Amniotic epithelial cell (primary cell): ENCODE measurements at regions not wholly inside any gene's neighbourhood (a gene's known extent, or its start where the extent isn't known, plus 50 kb on each side); places are given as distances from the start of the nearest gene placed in this dataset.
"Not testable (repeated sequence)": the region's sequence is repeated elsewhere in the genome, so short reads cannot be mapped to it uniquely, and the experiment has no call there.

Experiments used
- DNase-seq: peaks from one replicate; pipeline ENCODE4 v3.0.0-alpha.2; 2010; ENCODE audit warnings: low read depth

GRCh38 chr22:48817491-48817890, 1010.2 kb downstream of the BRD1 start:
- not testable (repeated sequence) for DNase-seq

DNA sequence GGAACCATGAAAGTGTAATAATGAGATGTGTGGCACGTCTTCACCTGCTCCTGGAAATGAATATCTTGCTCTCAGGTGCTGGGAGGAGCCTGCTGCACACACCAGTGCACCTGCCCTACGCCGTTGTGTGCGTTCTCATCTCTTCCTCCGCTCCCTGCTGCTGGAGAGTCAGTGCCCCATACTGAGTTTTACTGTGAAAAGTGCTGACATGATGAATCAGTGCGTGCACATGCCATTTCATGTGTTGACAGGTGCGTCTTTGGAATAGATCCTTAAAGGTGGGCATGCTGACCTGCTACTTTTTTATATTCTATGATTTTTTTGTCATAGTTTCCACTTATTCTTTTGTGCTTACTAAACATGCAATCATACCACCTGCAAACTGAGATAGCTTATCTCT, 1015.8 kb downstream of the BRD1 start:
- DNase-seq = no peak

DNA sequence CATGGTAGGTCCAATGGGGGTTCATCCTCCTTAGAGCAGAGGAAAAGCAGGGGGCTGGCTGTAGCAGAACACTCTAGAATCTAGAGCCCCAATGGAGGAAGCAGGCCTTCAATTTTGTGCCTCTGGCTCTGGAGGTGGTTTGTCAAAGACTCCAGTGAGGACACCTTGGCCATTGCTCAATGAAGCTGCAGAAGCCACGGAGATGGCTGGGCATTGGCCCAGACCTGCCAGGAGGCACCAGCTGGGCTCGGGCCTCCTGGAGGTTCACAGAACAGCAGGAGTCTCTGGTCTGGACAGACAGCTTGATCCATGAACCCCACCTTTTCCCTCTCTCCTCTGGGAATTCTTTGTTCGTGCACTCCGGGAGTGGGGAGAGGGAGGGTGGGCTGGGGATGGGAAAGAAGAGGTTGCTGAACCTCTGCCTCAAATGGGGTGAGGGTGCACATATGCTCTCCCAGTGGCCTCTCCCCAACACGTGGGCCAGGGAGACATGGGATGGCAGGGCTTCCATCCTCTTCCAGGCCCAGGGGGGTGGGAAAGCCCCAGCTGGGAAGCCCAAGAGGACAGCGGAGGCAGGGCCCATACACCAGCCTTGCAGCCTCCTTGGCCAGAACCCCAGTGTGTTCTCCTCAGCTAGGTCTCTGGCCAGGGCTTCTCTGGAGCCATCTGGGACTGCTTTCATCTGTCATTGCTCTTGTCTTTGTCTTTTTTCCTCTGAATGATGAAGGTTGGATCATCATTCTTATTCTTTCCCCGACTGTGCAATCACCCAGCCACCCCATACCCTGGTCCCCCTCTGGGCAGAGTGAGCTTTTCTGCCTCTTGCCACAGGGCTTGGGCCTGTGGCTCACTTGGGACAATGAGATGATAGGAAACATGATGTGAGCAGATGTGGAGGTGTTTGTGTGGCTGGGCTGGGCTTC, 1019.4 kb downstream of the BRD1 start:
- DNase-seq = no peak

DNA sequence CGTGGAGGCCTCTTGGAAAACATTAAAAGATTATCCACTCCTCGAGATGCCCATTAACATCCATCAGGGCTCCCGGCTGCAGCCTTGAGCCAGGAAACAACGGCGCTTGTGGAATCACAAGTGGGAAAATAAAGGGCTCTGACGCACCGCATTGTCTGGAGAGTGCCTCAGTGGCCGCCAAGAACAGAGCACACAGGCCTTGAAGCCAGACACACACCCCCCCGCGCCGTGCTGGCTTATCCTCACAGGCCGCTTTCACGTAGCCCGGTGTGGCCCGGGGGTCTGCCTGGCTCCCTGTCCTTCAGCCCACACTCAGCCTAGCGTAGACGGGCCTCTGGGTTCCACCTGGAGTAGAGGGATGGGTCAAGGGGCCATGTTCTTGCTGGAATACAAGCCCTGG, 1020.5 kb downstream of the BRD1 start:
- no peak for DNase-seq

GRCh38 chr22:48806227-48806781, 1021.4 kb downstream of the BRD1 start:
- DNase-seq = no peak

DNA sequence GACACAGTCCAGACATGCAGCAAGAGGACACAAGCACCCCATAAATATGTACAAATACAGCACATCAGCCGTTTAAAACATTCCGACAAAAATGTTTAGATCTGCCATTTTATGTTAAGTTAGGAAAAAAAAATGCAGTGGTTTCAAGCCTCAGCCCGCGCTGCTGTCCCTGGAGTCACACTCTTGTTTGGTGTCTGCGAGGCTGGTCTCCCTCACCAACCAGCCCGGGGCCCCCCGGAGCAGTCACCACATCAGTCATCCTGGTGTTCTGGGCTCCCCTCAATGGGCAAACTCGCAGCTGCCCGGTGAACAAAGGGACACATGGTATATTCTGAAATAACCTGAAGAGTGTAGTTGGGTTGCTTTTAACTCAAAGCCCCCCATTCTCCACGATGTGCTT, 1022.2 kb downstream of the BRD1 start:
- DNase-seq = no peak

- no peak for DNase-seq
Measured at GRCh38 chr22:48804811-48805301, 1022.8 kb downstream of the BRD1 start.

GRCh38 chr22:48803948-48804810, 1023.5 kb downstream of the BRD1 start:
- no peak for DNase-seq

GRCh38 chr22:48803171-48803947, 1024.3 kb downstream of the BRD1 start:
- DNase-seq = no peak

- DNase-seq = no peak
Measured at GRCh38 chr22:48802576-48802975, 1025.1 kb downstream of the BRD1 start.

DNA sequence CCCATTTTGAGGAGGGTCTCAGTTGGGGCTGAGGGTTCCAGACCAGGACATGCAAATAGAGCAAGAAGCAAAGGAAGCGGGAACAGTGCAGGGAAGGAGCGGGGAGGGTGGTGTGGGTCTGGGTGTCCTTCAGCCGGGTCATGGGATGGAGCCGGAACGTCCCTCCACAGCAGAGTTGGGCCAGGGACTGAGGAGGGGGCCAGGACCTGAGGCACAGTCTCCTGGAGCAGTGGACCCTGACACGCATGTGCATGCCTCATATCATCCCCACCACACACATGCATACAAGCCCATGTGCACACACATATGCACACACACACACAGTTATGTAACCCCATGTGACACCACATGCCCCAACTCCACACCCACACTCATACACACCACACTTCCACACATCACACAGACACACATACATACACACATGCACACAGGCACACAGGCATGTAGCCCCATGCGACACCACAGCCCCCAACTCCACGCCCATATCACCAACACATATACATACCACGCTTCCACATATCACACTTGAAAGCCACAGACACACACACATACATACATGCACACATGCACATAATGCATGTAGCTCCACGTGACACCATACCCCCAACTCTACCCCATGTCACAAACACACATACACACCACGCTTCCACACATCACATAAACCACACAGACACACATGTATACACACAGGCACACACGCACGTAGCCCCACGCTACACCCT, 1026.6 kb downstream of the BRD1 start:
- no peak for DNase-seq

- no peak for DNase-seq
Measured at GRCh38 chr22:48800036-48800885, 1027.4 kb downstream of the BRD1 start.

DNA sequence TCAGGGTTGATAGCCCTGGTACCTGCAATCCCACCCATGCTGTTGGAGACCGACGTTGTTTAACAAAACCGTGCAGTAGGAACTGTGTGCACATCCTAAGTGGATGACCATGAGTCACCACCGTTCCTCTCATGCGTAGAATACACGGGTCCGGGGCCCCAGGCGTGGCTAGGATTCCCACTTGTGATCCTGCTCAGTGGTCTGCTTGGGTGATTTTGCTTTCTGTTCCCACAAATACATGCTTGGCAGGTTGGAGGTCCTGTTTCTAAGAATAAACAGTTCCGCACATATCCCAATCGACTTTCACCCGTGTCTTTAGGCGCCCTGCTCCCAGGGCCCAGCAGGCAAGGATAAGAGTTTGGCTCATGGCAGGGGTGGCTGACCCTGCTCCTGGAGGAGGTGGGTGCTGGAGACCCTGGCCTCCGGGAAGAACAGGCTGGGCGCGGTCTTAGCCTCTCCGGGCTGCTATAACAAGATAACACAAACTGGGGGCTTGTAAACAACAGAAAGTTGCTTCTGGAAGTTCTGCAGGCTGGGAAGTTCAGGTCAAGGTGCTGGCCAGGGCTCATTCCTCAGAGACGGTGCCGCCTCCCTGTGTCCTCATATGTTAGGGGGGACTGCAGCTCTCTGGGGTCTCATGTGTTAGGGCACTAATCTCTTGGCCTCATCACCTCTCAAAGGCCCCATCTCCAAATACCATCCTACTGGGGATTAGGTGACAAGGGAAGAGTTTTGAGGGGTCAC, 1028.3 kb downstream of the BRD1 start:
- DNase-seq = no peak

GRCh38 chr22:48798281-48799226, 1029.1 kb downstream of the BRD1 start:
- no peak for DNase-seq

GRCh38 chr22:48797731-48798130, 1029.9 kb downstream of the BRD1 start:
- no peak for DNase-seq

GRCh38 chr22:48796310-48797015, 1031.2 kb downstream of the BRD1 start:
- no peak for DNase-seq

DNA sequence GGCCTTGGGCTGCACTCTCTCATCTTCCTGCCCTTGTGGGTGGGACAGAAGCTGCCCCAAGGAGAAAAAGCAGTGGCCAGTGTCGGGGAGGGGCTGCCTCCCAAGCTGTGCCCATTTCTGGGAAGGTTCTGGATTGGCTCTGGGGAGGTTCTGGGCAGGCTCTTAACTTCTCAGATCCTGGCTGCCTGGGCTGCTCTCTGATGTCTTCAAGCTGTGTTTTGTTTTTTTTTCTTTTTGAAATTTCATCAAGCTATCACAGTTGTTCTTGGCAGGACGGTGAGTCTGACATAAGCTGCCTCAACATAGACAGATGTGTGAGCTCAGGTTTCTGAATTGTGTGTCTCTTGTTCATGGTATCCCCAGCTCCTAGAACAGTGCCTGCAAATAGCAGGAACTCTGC, 1032.0 kb downstream of the BRD1 start:
- no peak for DNase-seq

DNA sequence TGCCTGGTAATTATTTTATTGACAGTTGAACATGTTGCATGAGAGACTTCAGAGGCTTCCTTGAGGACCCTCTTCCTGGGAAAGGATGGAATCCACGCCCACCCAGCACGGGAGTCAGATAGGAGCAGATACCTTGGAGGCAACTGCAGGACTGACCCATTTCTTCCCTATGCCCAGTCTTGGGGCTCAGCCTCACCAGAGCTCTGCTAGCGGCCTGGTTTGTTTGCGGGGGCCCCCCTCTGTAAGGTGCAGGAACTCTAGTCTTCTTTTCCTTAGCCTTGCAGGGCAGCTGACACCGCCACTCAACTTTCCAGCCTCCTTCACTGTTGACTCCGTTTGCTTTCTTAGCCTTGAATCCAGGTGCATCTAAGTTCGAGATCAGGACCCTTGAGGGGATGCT, 1032.8 kb downstream of the BRD1 start:
- no peak for DNase-seq
